ENCODE measurements at regions not wholly inside any gene's neighbourhood (a gene's known extent, or its start where the extent isn't known, plus 50 kb on each side); places are given as distances from the start of the nearest gene placed in this dataset.

DNA sequence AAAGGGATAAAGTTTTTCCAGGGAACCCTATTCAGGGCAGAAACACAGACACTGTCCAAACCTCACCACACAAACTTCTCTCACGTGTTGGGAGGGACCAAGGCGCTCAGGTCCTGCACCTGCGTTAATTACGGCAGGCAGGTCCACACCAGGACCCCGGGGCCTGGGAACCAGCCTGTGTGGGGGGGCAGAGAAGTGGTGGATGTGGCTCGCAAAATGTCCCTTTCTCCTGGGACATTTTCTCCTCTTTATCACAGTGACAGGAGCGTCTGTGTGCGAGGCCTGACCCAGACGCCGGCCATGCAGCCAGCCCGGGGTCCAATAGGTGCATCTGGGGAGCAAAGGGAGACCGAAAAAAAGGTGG lies 73.4 kb upstream of the ZNF722 start:
- dilution Hi-C loops (cut with HindIII; ENCODE audit: low sequenced_read_pairs, unreplicated experiment) (no loop called here), in situ Hi-C loops (cut with MboI; ENCODE audit: low sequenced_read_pairs) (no loop called here), intact Hi-C loops (cut with micrococcal nuclease) (no loop called here)
- H3K27me3 ChIP-seq (ENCODE audit: control insufficient read depth, insufficient read depth, low read length): no peaks in the 10 kb centered on the region
- no peak overlapping the region for H4K5ac ChIP-seq (ENCODE audit: low read depth, low read length)
- TF ChIP-seq MAZ (IDR thresholded peaks at IDR 0.05; ENCODE audit: borderline replicate concordance, low read depth, low read length) (no peak), RCOR1 (IDR thresholded peaks at IDR 0.05; ENCODE audit: insufficient replicate concordance, low read length) (no peak), NFE2L2 (IDR thresholded peaks at IDR 0.05; ENCODE audit: low read depth, low read length) (no peak)
- no peaks in the 10 kb centered on the region for H3K4me1 ChIP-seq (ENCODE audit: control insufficient read depth, insufficient read depth, low read length)
- no peak overlapping the region for H2BK15ac ChIP-seq (ENCODE audit: low read depth, low read length)
- no peak overlapping the region for H3K56ac ChIP-seq (ENCODE audit: extremely low read depth, insufficient read depth, low read length)
- no peak overlapping the region for H3K23ac ChIP-seq (ENCODE audit: low read depth, low read length)
- CTCF ChIA-PET: no interaction called here
- H3K9me1 ChIP-seq (ENCODE audit: insufficient read depth, low read length): no peaks in the 10 kb centered on the region
- no peak overlapping the region for H2BK20ac ChIP-seq (ENCODE audit: low read depth, low read length)
- ATAC-seq (ENCODE audit: low read depth): no peak
- H3K4me2 ChIP-seq (ENCODE audit: low read depth, low read length): no peak overlapping the region
- H3K9ac ChIP-seq (ENCODE audit: low read depth, low read length): no peak overlapping the region
- H4K91ac ChIP-seq (ENCODE audit: insufficient read depth, low read depth, low read length): no peak overlapping the region
- H2AFZ ChIP-seq (replicated peaks; ENCODE audit: low read length, poor library complexity): no peak overlapping the region
- 20% methylated on average over 1 of the region's 12 CpGs; no CpG with 5 or more reads in 1 of the 2 experiments for whole genome bisulfite sequencing, 2 experiments (ENCODE audit: extremely low coverage in 2 of 2, insufficient read length in 1 of 2)
- H3K36me3 ChIP-seq (ENCODE audit: control insufficient read depth, insufficient read depth, low read length): no peaks in the 10 kb centered on the region
- H2AK5ac ChIP-seq (ENCODE audit: low read depth, low read length): no peak overlapping the region
- no peaks in the 10 kb centered on the region for H4K20me1 ChIP-seq (ENCODE audit: insufficient read depth, low read length)
- H3K14ac ChIP-seq (replicated peaks; ENCODE audit: low read depth, low read length): no peak overlapping the region
- no peak overlapping the region for H2BK5ac ChIP-seq (ENCODE audit: low read depth, low read length, poor library complexity, severe bottlenecking)
- BruUV-seq (replicated peaks): no TSS peak
- no peak overlapping the region for H3K4ac ChIP-seq (ENCODE audit: low read depth, low read length)
- H3K27ac ChIP-seq (ENCODE audit: insufficient read depth, low read length): no peak overlapping the region
- no peak for DNase-seq
- H2AK9ac ChIP-seq (replicated peaks; ENCODE audit: low read depth, low read length, poor library complexity): no peak overlapping the region
- no peak overlapping the region for H2BK120ac ChIP-seq (ENCODE audit: low read depth, low read length)
- no peak overlapping the region for H4K8ac ChIP-seq (ENCODE audit: low read depth in 2 of 2, low read length in 2 of 2)
- POLR2A ChIA-PET (ENCODE audit: unreplicated experiment): no interaction called here
- H3K9me3 ChIP-seq (ENCODE audit: control insufficient read depth, insufficient read depth, low read length): peaks cover 14% of the 10 kb centered on the region
- H3K79me1 ChIP-seq (ENCODE audit: low read depth in 1 of 2, low read length in 2 of 2): no peaks in the 10 kb centered on the region
- H3K18ac ChIP-seq (ENCODE audit: low read depth, low read length): no peak overlapping the region
- H3K4me3 ChIP-seq (ENCODE audit: insufficient read depth, low read depth, low read length): no peak overlapping the region

Measured in IMR-90 (cell line).